ENCODE measurements at regions not wholly inside any gene's neighbourhood (a gene's known extent, or its start where the extent isn't known, plus 50 kb on each side); places are given as distances from the start of the nearest gene placed in this dataset.

DNA sequence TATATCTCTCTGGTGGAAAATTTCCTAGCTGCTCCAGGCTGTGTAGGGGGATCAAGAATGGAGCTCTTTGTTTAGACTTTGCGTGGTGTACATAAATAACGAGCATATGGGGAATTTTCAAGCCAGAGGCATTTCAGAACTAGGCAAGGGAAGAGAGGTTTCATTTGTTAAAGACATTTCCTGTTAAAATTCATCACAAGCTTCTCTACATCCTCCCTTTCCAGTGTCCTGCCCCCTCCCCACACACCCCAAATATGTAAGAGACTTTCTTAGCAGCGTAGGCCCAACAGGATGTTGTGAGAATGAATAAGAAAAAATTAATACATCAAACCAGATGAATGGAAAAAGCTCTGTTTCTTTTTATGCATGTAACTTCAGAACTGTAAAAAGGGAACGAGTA, 150.3 kb downstream of the GPBP1 start:
- H3K4me3 Mint-ChIP-seq = no peak overlapping the region
- H3K36me3 Mint-ChIP-seq = no peaks in the 10 kb centered on the region
- H3K9me3 Mint-ChIP-seq = peaks cover 0 to 4% (median 0%) of the 10 kb centered on the region in 7 donors

DNA sequence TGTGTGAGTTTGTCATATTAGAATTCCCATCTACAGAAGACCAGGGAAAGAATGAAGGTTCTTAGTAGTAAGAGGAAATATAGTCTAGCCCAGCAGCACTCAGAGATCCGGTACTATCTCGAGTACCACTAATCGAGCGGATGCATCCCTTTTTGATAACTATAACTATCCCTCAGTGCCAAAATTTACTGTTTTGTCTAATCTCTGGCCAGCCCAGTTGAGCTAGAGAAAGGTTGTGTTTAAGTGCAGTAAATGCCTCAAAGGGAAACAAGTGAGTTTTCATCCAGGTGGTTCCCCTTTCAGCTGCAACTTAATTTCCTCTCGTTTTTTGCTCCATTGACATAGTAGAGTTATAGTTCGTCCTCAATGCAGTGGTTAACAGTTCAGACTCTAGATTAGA, 146.7 kb downstream of the GPBP1 start:
- H3K27ac ChIP-seq (ENCODE audit: low read depth in 1 of 2, low read length in 2 of 2) = no peak overlapping the region
- TF ChIP-seq, protein P1, sequence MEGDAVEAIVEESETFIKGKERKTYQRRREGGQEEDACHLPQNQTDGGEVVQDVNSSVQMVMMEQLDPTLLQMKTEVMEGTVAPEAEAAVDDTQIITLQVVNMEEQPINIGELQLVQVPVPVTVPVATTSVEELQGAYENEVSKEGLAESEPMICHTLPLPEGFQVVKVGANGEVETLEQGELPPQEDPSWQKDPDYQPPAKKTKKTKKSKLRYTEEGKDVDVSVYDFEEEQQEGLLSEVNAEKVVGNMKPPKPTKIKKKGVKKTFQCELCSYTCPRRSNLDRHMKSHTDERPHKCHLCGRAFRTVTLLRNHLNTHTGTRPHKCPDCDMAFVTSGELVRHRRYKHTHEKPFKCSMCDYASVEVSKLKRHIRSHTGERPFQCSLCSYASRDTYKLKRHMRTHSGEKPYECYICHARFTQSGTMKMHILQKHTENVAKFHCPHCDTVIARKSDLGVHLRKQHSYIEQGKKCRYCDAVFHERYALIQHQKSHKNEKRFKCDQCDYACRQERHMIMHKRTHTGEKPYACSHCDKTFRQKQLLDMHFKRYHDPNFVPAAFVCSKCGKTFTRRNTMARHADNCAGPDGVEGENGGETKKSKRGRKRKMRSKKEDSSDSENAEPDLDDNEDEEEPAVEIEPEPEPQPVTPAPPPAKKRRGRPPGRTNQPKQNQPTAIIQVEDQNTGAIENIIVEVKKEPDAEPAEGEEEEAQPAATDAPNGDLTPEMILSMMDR (IDR thresholded peaks at IDR 0.05) = no peak
- no peak overlapping the region for H3K4me3 ChIP-seq (replicated peaks in 1 of 3; ENCODE audit: low read depth in 2 of 3, low read length in 3 of 3)
- no peaks in the 10 kb centered on the region for H3K4me1 Mint-ChIP-seq
- H3K27me3 ChIP-seq (ENCODE audit: control insufficient read depth in 2 of 2, insufficient read depth in 2 of 2, low read length in 2 of 2) = no peaks in the 10 kb centered on the region
- no peak overlapping the region for H3K9ac ChIP-seq (ENCODE audit: insufficient read depth, low read length, poor library complexity, severe bottlenecking)
- peaks cover 0 to 4% (median 0%) of the 10 kb centered on the region in 7 donors for H3K9me3 Mint-ChIP-seq
- no peak overlapping the region for H2AFZ ChIP-seq (ENCODE audit: insufficient read depth, low read depth, low read length, poor library complexity, severe bottlenecking)
- WGBS (ENCODE audit: insufficient coverage) = no CpG with 5 or more reads among the region's 6 CpGs
- no peak for DNase-seq
- intact Hi-C loops (cut with micrococcal nuclease) = no loop called here
- no peaks in the 10 kb centered on the region for H4K20me1 ChIP-seq (ENCODE audit: insufficient read depth, low read length)
- no peaks in the 10 kb centered on the region for H3K36me3 Mint-ChIP-seq
- H3K9me3 ChIP-seq (replicated peaks in 1 of 2; ENCODE audit: control insufficient read depth in 1 of 2, insufficient read depth in 1 of 2, low read length in 2 of 2) = no peaks in the 10 kb centered on the region
- H3K27ac Mint-ChIP-seq = no peak overlapping the region
- no peak overlapping the region for H3K4me3 Mint-ChIP-seq
- no peaks in the 10 kb centered on the region for H3K4me1 ChIP-seq (ENCODE audit: control insufficient read depth in 1 of 2, insufficient read depth in 2 of 2, low read length in 2 of 2)
- H3K4me2 ChIP-seq (replicated peaks; ENCODE audit: extremely low read depth, low read length, poor library complexity, severe bottlenecking) = no peak overlapping the region
- peaks cover 0 to 2% (median 0%) of the 10 kb centered on the region in 3 donors for H3K27me3 Mint-ChIP-seq (ENCODE audit: low read depth in 3 of 3)
- H3K36me3 ChIP-seq (replicated peaks in 1 of 2; ENCODE audit: control insufficient read depth in 1 of 2, insufficient read depth in 2 of 2, low read length in 2 of 2) = no peaks in the 10 kb centered on the region
- no peaks in the 10 kb centered on the region for H3K79me2 ChIP-seq (ENCODE audit: insufficient read depth, low read length)

More for the DNA sequence above, 150.3 kb downstream of the GPBP1 start:
- no peaks in the 10 kb centered on the region for H3K9me3 ChIP-seq (replicated peaks in 1 of 2; ENCODE audit: control insufficient read depth in 1 of 2, insufficient read depth in 1 of 2, low read length in 2 of 2)
- H3K36me3 ChIP-seq (replicated peaks in 1 of 2; ENCODE audit: control insufficient read depth in 1 of 2, insufficient read depth in 2 of 2, low read length in 2 of 2) = no peaks in the 10 kb centered on the region
- no peak overlapping the region for H2AFZ ChIP-seq (ENCODE audit: insufficient read depth, low read depth, low read length, poor library complexity, severe bottlenecking)
- TF ChIP-seq, protein P1 (IDR thresholded peaks at IDR 0.05) = no peak
- Mint-ChIP-seq H3K4me1 (no peaks in the 10 kb centered on the region), H3K27me3 (ENCODE audit: low read depth in 3 of 3) (peaks cover 0 to 2% (median 0%) of the 10 kb centered on the region in 3 donors), H3K27ac (no peak overlapping the region)
- 100% methylated on average over 1 of the region's 4 CpGs for WGBS (ENCODE audit: insufficient coverage)
- H3K27me3 ChIP-seq (ENCODE audit: control insufficient read depth in 2 of 2, insufficient read depth in 2 of 2, low read length in 2 of 2) = no peaks in the 10 kb centered on the region
- H4K20me1 ChIP-seq (ENCODE audit: insufficient read depth, low read length) = no peaks in the 10 kb centered on the region
- DNase-seq = no peak
- no peaks in the 10 kb centered on the region for H3K79me2 ChIP-seq (ENCODE audit: insufficient read depth, low read length)
- no peak overlapping the region for H3K27ac ChIP-seq (ENCODE audit: low read depth in 1 of 2, low read length in 2 of 2)
- intact Hi-C loops (cut with micrococcal nuclease) = no loop called here
- H3K9ac ChIP-seq (ENCODE audit: insufficient read depth, low read length, poor library complexity, severe bottlenecking) = no peak overlapping the region
- H3K4me3 ChIP-seq (replicated peaks in 1 of 3; ENCODE audit: low read depth in 2 of 3, low read length in 3 of 3) = no peak overlapping the region
- H3K4me1 ChIP-seq (ENCODE audit: control insufficient read depth in 1 of 2, insufficient read depth in 2 of 2, low read length in 2 of 2) = no peaks in the 10 kb centered on the region
- H3K4me2 ChIP-seq (replicated peaks; ENCODE audit: extremely low read depth, low read length, poor library complexity, severe bottlenecking) = no peak overlapping the region
